Loucy (cell line): ENCODE measurements at regions not wholly inside any gene's neighbourhood (a gene's known extent, or its start where the extent isn't known, plus 50 kb on each side); places are given as distances from the start of the nearest gene placed in this dataset.

Source experiments
- CTCF ChIP-seq: fragments of 200-600 bp; sonication (generic); conservative IDR thresholded peaks from 2 replicates; pipeline ENCODE4 v1.5.1; 2014; ENCODE audit warnings: mild to moderate bottlenecking, antibody characterized with exemption, low read length
- EZH2phosphoT487 ChIP-seq: fragments of 200-600 bp; IDR thresholded peaks from 2 replicates; pipeline ENCODE4 v1.6.1; 2018; ENCODE audit warnings: antibody characterized with exemption, mild to moderate bottlenecking, moderate library complexity, borderline replicate concordance

- TF ChIP-seq CTCF (no peak), EZH2phosphoT487 (no peak)
Measured at GRCh38 chr4:114192854-114193253, 213.4 kb upstream of the ARSJ start.
